ENCODE measurements at regions not wholly inside any gene's neighbourhood (a gene's known extent, or its start where the extent isn't known, plus 50 kb on each side); places are given as distances from the start of the nearest gene placed in this dataset.

- Histone ChIP-seq H3K9me3 (ENCODE audit: control insufficient read depth, low read depth, low read length) (no peaks in the 10 kb centered on the region), H2BK5ac (ENCODE audit: insufficient read length, low read length) (no peak overlapping the region), H4K8ac (replicated peaks; ENCODE audit: insufficient read length, low read depth, low read length) (no peak overlapping the region), H3K18ac (ENCODE audit: insufficient read length, low read depth, low read length) (no peak overlapping the region), H4K91ac (ENCODE audit: insufficient read length, low read depth, low read length) (no peak overlapping the region), H3K56ac (ENCODE audit: insufficient read length, low read depth, low read length) (no peak overlapping the region), H2AFZ (ENCODE audit: low read length) (no peak overlapping the region), H3K9ac (ENCODE audit: extremely low read depth, insufficient read length, low read length) (no peak overlapping the region), H3K14ac (ENCODE audit: insufficient read depth, low read length) (no peak overlapping the region), H2AK5ac (ENCODE audit: insufficient read length, low read length) (no peak overlapping the region), H2BK20ac (ENCODE audit: low read depth, low read length, poor library complexity, severe bottlenecking) (no peak overlapping the region), H3K23ac (ENCODE audit: insufficient read length, low read depth, low read length) (no peak overlapping the region), H3K4me1 (ENCODE audit: insufficient read depth, low read length) (no peaks in the 10 kb centered on the region), H2BK15ac (ENCODE audit: low read depth, low read length) (no peak overlapping the region), H3K23me2 (ENCODE audit: insufficient read length, low read depth, low read length, poor library complexity, severe bottlenecking) (no peaks in the 10 kb centered on the region), H2BK120ac (ENCODE audit: low read depth, low read length, poor library complexity, severe bottlenecking) (no peak overlapping the region), H3K4me2 (ENCODE audit: insufficient read depth, insufficient read length, low read length) (no peak overlapping the region), H3K27me3 (ENCODE audit: insufficient read depth, low read length) (no peaks in the 10 kb centered on the region), H3T11ph (ENCODE audit: low read length) (no peak overlapping the region), H3K79me1 (ENCODE audit: insufficient read depth, low read depth, low read length, poor library complexity, severe bottlenecking) (no peaks in the 10 kb centered on the region), H3K27ac (ENCODE audit: insufficient read length, low read depth, low read length) (no peak overlapping the region), H4K20me1 (ENCODE audit: control insufficient read depth, insufficient read depth, insufficient read length) (no peaks in the 10 kb centered on the region), H4K5ac (ENCODE audit: insufficient read length, low read depth, low read length) (no peak overlapping the region), H3K4ac (ENCODE audit: low read depth, low read length) (no peak overlapping the region), H3K79me2 (ENCODE audit: insufficient read depth, low read length) (no peaks in the 10 kb centered on the region), H2BK12ac (ENCODE audit: insufficient read length, low read depth, low read length) (no peak overlapping the region)
- no peaks in the 10 kb centered on the region for H3K27me3 Mint-ChIP-seq (ENCODE audit: low read depth)
- H3K4me3 Mint-ChIP-seq, result no peak overlapping the region
- H3K4me1 Mint-ChIP-seq, result peaks cover 18 to 21% of the 10 kb centered on the region in 2 experiments
- no peaks in the 10 kb centered on the region for H3K36me3 Mint-ChIP-seq (ENCODE audit: insufficient read depth in 1 of 3, low read depth in 3 of 3)
- no peak for TF ChIP-seq CTCF (conservative IDR thresholded peaks at IDR 0.05)
- H3K9me3 Mint-ChIP-seq, result no peaks in the 10 kb centered on the region
- DNase-seq, result no peak
- H3K27ac Mint-ChIP-seq, result no peak overlapping the region; a peak in 1 of 7 replicates
- WGBS (ENCODE audit: extremely low coverage, insufficient read length, low lambda C conversion rate), result no CpG with 5 or more reads among the region's 4 CpGs
Observed at GRCh38 chr2:142688856-142689605, 188.4 kb upstream of the KYNU start.

Data from H9 (cell line).